ENCODE measurements at regions not wholly inside any gene's neighbourhood (a gene's known extent, or its start where the extent isn't known, plus 50 kb on each side); places are given as distances from the start of the nearest gene placed in this dataset.
"Not testable (repeated sequence)": the region's sequence is repeated elsewhere in the genome, so short reads cannot be mapped to it uniquely, and the experiment has no call there.

DNA sequence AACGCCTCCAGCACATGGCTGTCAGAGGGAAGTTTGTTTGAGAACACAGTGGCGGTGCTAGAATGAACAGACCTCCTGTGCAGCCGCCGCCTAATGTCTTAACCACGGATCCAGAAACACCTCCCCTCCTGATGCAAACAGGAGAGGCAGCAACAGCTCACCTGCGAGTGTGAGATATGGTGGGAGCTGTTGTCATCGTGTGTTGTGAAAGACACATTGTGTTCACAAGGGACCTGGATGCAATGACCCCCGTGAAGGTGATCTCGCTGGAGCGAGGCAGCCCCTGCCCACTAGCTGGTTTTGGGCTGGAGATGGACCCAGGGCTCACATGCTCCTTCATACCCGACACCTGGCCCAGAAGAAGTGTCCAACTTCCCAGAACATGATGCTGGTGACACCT, 315.3 kb upstream of the C1orf174 start:
- no peak for DNase-seq (ENCODE audit: low read depth in 2 of 2)

DNA sequence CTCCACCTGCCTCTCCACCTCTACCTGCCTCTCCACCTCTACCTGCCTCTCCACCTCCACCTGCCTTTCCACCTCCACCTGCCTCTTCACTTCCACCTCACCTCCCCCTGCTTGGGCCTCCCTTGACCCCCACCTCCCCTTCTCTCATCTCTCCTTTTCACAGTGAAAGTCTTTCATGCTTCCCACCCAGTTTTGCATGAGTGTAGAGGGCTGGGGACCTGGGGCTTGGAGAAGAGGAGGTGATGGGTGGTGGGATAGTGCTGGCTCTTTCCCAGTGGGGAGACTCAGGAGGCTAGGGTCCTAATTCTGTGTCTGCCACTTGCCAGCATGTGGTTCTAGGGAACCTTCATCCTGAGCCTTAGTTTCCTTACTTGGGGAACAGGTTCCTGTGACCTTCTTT, 316.2 kb upstream of the C1orf174 start:
- no peak for DNase-seq (ENCODE audit: low read depth in 2 of 2)

DNA sequence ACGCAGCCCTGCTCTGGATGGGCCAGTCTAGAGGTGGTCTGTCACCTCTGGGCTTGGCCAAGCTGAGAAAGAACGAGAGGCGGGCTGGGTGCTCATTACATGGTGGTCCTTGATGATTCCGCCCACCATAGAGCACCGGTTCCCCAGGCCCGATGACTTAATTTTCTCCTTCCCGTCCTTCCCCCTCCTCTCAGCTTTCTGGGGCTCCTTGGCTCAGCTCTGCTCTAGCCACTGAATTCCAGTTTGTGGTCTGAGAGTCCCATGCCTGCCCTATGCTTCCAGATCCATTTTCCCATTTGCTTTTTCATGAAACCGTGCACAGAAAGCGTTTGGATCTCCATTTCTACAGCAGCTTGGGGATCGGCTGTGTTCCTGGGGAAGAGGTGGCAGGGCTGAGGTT, 318.5 kb upstream of the C1orf174 start:
- DNase-seq (ENCODE audit: low read depth in 2 of 2) = no peak

DNA sequence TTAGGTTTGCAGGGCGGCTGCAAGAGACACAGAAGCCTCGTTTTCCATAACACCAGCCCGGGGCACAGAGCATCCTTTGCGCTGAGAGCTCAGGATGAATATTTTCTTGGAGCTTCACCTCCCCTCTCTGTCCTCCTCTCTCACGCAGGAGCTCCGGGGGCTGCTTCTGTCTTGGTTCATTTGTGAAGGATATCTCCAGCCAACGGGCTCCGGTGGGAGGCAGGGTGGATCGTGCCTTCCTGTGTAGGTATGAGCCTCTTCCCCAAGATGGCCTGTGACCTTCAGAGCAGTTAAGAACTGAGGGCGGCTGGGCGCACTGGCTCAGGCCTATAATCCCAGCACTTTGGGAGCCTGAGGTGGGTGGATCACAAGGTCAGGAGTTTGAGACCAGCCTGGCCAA, 319.0 kb upstream of the C1orf174 start:
- no peak for DNase-seq (ENCODE audit: low read depth in 2 of 2)

DNA sequence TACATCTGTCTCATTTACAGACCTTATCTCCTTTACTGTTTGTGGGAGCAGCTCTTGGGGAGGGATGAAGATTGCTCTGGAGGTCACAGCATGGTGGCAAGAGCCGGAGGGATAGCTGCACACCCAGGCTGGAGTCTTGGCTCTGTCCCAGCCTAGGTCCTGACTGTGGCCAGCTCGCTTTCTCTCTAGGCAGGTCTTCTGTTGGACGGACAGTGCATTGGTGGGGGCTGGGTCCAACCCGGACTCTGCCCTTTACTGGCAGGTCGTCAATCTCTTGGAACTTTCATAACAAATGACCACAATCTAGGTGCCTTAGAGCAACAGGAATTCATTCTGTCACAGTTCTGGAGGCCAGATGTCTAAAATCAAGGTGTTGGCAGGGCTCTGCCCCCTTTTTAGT, 319.8 kb upstream of the C1orf174 start:
- DNase-seq (ENCODE audit: low read depth in 2 of 2) = no peak

DNA sequence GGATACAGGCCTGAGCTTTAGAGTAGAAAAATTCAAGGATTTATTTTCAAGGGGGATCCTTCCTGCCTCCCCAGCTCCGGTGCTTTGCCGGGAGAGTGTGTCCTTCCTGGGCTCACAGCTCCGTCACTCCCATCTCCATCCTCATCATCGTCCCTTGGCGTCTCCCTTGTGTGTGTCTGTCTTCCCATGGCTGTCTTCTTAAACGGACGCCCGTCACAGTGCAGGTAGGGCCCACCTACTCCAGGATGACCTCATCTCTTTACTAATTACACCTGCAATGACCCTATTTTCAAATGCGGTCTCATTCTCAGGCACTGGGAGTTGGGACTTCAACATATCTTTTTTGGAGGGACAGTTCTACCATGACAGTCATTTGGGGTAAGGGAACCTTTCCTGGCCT, 320.3 kb upstream of the C1orf174 start:
- no peak for DNase-seq (ENCODE audit: low read depth in 2 of 2)

DNA sequence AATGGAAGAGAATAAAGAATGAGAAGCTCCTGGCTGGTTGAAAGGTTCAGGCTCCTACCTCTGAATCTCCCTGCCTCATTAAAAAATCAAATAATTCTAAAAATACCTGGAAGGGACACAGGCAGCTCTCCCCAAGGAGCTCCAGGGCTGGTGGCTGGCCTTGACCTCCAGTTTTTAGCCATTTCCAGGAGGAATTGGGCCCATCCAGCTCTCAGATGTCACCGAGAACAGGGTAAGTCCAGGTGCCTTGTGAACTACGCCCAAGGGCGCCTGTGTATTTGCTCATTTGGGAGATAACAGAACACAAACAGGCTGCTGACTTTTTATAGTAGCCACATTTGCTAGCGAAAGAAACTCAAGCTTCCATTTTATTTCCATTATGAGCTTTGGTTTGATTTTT, 321.0 kb upstream of the C1orf174 start:
- DNase-seq (ENCODE audit: low read depth in 2 of 2) = no peak

DNA sequence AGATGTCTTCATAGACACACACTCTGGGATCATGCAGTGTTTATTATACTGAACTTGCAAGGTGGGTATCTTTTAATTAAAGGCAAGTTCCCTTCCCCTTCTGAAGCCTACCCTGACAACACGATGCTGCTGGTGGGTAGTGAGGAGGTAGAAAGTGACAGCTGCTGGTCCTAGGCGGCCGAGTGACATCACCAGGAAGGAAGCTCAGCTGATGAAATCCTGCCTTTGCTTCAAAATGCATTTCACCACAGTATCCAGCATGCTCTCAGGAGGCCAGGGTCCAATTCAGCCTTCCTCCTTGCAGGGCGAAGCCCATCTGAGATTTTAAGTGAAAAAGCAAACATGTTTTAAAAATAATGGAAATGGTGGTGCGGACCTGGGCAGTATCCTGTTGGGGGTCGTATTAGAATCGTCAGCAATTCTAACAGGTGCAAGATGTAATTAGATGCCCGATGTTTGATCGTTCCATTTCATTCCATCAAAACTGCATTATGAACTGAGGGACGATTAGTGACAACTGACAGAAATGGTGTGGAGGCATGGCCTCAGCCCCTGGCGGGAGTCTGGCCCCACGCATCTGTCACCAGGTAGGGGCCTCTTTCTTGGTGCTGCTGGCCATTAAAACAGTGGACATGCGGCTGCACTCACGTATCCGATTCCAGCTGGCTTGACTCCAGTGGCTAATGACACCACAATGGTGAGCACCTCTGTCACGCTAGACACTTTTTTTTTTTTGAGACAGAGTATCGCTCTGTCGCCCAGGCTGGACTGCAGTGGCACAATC, 324.8 kb upstream of the C1orf174 start:
- no peak for DNase-seq (ENCODE audit: low read depth in 2 of 2)

DNA sequence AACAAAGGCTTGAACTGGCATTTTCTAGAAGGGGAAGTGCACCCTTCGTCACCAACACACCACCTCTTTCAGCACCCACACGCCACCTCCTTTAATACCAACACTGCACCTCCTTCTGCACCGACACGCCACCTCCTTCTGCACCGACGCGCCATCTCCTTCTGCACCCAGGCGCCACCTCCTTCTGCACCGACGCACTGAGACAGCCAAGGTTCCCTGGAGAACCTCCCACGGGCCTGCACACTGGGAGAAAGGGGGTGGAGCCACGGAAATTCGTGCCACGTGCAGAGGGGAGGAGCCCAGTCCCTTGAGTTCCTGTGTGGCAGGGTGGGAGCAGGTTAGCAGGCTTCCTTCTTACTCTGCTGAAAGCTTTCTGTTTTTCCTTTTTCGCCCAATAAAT, 327.9 kb upstream of the C1orf174 start:
- no peak for DNase-seq (ENCODE audit: low read depth in 2 of 2)

DNA sequence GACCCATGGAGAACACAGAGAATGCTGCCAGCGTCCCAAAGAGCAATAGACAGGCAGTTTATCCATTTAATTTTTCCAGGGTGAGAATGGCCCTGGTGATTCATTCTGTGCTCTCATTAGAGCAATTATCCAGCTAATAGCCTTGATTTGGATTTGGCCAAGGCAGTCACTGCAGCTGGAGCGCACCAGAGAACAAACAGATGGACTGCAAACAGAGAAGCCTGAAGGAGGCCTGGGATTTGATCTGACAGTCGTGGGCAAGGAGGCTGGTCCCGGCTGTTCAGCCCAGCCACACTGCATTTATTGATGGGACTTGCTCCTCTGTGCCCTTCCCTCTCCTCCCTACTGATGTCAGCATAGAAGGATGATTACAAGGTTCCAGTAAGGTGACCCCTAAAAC, 353.9 kb upstream of the C1orf174 start:
- no peak for DNase-seq (ENCODE audit: low read depth in 2 of 2)

DNA sequence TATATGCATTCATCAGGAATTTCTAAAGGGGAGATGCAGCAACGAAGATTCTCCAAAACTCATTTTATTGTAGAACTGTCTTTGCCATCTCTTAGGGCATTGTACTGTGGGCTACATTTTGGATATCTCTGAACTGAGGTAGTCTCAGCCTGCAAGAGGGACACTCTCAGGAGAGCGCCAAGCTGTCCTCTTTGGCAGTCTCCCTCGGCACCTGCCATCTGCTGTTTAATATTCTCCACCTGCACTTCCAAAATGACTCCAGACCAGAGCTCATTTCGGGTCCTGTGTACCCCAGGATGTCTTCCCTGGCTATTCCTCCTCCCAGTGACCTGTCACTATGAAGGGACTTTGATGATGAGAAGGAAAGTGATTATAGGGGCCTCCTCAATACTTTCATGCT, 356.3 kb upstream of the C1orf174 start:
- DNase-seq (ENCODE audit: low read depth in 2 of 2) = no peak

DNA sequence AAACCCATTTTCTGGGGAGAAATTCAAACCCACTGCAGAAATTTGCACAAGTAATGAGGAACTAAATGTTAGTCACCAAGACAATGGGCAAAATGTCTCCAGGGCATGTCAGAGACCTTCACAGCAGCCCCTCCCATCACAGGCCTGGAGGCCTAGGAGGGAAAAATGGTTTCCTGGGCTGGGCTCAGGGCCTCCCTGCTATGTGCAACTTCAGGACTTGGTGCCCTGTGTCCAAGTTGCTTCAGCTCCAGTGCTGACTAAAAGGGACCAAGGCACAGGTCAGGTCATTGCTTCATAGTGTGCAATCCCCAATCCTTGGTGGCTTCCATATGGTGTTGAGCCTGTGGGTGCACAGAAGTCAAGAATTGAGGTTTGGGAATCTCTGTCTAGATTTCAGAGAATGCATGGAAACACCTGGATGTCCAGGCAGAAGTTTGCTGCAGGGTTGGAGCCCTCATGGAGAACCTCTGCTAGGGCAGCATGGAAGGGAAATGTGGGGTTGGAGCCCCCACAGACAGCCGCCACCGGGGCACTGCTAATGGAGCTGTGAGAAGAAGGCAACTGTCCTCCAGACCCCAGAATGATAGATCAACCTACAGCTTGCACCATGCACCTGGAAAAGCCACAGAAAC, 358.2 kb upstream of the C1orf174 start:
- not testable (repeated sequence) for DNase-seq (ENCODE audit: low read depth in 2 of 2)

DNA sequence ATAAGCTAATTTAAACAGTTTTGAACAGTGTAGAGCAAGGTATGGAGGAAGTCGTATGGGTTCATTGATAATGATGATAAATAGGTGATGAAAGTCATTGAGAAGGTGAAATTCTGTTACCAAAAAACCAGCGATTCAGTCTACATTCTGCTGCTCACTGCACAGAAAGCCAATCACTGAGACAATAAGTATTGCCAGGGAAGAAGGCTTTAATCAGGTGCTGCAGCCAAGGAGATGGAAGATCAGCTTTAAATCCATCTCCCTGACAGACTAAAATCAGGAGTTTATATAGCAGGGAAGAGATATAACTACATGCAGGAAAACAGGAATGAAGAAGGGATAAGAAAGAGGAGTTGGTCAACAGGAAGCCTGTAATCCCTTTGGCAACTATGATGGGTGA, 361.3 kb upstream of the C1orf174 start:
- no peak for DNase-seq (ENCODE audit: low read depth in 2 of 2)

DNA sequence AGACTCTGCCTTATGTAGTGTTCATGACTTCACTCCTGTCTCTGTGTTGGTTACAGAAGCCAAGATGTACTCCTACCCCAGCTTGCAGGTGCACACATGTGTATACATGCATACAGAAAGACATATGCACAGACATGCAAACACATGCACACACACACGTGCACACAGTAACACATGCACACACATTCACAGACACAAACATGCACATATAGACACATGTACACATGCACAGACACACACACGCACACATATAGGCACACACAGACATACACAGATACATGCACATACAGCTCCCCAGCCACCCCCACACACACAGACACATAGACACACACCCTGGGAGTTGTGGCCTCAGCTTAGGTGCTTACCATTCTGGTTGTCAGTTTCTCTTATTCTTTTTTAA, 362.6 kb upstream of the C1orf174 start:
- DNase-seq (ENCODE audit: low read depth in 2 of 2) = no peak

DNA sequence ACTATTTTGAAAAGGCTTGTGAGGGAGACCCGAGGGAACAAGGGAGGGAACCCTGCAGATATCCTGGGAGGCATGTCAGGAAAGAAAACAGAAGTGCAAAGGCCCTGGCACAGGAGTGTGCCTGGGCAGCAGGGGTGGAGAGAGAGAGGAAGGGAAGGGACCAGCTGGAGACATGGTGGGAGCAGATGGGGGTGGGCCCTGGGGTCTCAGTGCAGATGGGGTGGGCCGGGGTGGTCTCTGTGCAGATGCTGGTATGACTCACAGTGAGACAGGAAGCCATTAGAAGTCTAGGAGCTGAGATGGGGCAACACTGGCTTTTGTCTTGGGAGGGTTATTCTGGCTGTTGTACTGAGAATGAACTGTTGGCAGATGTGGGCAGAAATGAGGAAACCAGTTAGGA, 363.6 kb upstream of the C1orf174 start:
- no peak for DNase-seq (ENCODE audit: low read depth in 2 of 2)

DNA sequence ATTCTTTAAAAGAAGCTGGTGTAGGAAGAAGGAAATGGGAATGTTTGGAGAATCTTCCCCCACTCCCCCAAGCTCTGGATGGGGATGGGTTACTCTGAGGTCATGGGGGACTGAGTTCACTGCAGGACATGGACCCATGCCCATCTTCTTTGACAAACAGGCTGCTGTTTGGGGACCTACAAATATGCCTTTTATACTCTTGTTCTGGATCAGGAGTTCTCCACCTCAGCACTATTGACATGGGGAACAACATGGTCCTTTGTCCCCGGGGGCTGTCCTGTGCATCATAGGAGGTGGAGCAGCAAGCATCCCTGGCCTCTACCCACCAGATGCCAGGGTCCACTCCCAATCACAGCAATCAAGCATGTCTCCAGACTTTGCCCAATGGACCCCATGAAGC, 365.8 kb upstream of the C1orf174 start:
- DNase-seq (ENCODE audit: low read depth in 2 of 2) = no peak

DNA sequence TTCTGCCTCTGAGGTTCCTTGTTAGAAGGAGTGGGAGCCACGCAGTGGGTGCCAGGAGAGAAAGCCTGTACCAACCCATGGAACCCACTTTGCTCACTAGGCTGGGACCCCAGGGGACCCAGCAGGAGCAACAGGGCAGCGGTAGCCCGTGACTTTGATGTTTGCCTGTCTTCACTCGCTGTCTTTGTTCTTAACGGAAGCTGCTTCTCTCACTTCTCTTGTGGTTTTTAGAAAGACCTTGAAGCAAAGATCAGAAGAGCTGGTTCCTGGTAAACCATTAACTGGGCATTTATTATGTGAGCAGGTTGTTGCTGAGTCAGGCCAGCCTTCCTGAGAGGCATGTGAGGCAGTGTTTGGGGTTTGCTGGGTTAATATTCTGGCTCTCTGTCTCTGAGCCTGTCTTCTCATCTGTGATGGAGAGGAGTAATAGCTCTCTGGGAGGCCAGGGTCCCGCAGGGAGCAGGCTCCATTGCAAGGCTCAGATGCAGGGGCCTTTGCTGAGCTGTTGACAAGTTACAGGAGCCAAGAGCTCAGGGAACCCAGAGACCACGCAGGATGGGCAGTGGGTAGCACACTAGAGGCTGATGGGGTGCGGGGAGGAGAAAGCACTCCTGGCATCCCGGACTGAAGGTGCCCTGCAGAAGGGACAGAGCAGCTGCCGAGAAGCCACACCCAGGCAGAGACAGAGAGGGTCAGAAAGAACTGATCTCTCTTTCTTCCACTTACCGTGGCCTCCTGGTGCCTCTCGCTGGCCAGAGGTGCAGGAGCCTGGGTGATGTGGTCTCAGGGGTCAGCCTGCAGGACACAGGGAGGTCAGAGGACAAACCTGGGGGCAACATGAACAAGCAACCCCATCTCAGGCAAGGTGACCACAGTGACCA, 367.5 kb upstream of the C1orf174 start:
- no peak for DNase-seq (ENCODE audit: low read depth in 2 of 2)

DNA sequence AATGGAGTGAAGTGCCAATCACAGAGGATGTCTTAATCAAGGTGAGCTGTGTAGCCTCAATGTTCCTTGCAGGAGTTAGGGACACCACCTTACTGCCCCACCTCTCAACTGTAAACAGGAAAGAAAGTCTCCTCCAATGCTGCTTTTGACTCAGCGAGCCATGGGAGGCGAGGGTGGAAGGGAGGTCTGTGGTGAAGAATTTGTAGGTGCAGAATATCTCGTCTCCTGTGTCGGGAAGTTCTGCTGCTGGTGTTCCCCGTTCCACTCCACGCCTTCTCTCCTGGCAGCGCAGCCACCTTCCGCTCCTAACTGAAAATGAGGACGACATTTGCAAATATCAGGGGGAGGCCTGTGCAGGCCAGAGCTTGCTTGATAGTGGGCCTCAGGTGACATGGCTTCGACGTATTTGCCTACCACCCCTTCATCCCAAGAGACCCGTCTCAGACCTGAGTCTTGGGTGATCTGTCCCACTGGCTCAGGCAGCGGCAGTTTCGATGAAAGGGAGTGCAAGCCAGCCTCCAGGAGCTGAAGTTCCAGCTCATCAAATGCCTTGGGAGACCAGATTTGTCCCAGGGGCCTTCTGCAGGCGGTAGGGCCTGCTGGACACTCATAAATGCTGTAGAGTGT, 368.3 kb upstream of the C1orf174 start:
- no peak for DNase-seq (ENCODE audit: low read depth in 2 of 2)

DNA sequence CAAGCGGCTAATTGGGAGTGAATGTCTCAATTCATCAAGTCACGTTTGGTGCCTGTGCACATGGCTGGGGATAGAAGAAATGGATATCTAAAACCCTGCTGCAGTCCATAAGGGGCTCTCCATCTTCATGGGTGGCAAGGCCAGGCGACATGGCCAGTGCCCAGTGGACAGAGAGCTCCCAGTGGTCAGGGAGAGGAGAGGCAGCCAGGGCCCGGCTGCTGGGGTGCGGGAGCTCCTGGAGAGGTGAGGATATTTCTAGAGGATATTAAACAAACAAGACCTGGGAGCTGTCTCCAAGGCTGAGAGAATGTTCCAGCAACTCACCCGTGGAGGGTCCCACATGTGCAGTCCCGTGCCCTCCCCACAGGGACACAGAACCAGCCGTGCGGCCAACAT, 368.8 kb upstream of the C1orf174 start:
- DNase-seq (ENCODE audit: low read depth in 2 of 2) = no peak

DNA sequence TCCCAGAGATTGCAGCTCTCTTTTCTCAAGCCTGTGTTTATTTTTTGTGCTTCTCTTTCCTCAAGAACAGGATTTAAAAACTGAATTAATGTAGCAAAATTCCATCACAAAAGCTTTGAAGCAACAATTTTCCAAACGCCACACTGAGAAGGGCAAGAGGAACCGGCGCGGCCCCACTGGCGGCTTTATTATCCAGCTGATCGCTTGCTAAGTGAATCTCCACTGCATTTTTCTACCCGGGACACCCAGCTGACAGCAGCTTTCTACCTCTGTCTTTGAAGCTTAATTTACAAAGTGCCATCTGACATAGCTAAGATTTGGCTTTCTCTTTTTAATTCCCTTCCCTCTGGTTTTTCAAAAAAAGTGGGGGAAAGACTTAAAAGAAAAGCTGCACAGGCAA, 369.3 kb upstream of the C1orf174 start:
- DNase-seq (ENCODE audit: low read depth in 2 of 2) = no peak

DNA sequence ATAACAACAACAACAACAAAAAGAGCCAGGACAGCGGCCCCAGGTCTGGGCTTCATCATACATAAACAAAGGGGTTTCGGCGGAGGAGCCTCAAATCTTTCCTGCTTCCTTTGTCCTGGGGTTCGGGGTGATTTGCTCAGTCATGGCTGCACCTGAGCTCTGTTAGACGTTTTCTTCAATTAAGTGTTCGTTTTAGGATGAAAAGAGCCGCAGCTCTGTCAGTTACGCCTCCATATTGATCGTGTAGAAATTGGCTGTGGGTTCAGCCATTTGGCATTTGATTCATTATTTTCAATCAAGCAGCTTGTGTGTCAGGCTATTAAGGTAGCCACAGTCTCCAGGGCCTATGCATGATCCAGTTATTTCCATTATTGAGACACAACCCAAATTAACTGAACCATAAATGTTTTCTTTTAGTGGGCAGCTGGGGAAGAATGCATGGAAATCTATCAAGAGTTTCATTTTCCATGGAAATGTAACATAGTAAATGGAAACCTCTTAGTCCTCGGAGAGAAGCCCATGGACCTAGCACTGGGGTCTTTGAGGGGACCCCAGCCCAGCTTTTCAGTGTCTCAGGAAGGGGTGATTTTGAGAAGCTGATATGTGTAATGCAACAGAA, 370.0 kb upstream of the C1orf174 start:
- DNase-seq (ENCODE audit: low read depth in 2 of 2) = no peak
